Suprapubic skin (tissue), 4 donors: ENCODE measurements at regions not wholly inside any gene's neighbourhood (a gene's known extent, or its start where the extent isn't known, plus 50 kb on each side); places are given as distances from the start of the nearest gene placed in this dataset.

Experiments used
- CTCF ChIP-seq, 2 donors: fragments of 200-600 bp in 1 of 2; fragments of 450-650 bp in 1 of 2; sonication (generic) in 1 of 2; IDR thresholded peaks; one replicate each; pipeline ENCODE4 v1.5.1; 2016 to 2019; ENCODE audit warnings: antibody characterized with exemption in 2 of 2, mild to moderate bottlenecking in 1 of 2, moderate library complexity in 1 of 2
- EP300 ChIP-seq: sonication (generic); formaldehyde crosslinking; IDR thresholded peaks from one replicate; pipeline ENCODE4 v1.6.1; 2017; ENCODE audit warnings: antibody characterized with exemption
- POLR2A ChIP-seq, 2 donors: fragments of 450-650 bp; IDR thresholded peaks; one replicate each; pipeline ENCODE4 v1.6.1; 2017; ENCODE audit warnings: antibody characterized with exemption in 2 of 2, mild to moderate bottlenecking in 2 of 2, moderate library complexity in 2 of 2
- POLR2AphosphoS5 ChIP-seq, 3 donors: sonication (generic); formaldehyde crosslinking; IDR thresholded peaks; one replicate each; pipeline ENCODE4 v1.6.1; 2017; ENCODE audit warnings: antibody characterized with exemption in 3 of 3

- TF ChIP-seq CTCF (IDR thresholded peaks at IDR 0.05) (no peak), POLR2AphosphoS5 (IDR thresholded peaks at IDR 0.05) (no peak), EP300 (no peak), POLR2A (IDR thresholded peaks at IDR 0.05) (no peak)
Observed at GRCh38 chr12:16670456-16671050, 64.6 kb upstream of the LMO3 start.
